Hematopoietic multipotent progenitor cell treated with erythropoietin and hydrocortisone succinate and interleukin-3 and kit ligand, for 15 days (in vitro differentiated cells): ENCODE measurements at regions not wholly inside any gene's neighbourhood (a gene's known extent, or its start where the extent isn't known, plus 50 kb on each side); places are given as distances from the start of the nearest gene placed in this dataset.
"Not testable (repeated sequence)": the region's sequence is repeated elsewhere in the genome, so short reads cannot be mapped to it uniquely, and the experiment has no call there.

Experiments
- DNase-seq: peaks from one replicate; pipeline ENCODE4 v3.0.0-alpha.2; 2015; ENCODE audit warnings: low spot score

- no peak for DNase-seq
Measured at GRCh38 chr9:78971540-78971939, 600.2 kb upstream of the TLE4 start.

GRCh38 chr9:78972303-78972999, 599.3 kb upstream of the TLE4 start:
- DNase-seq = no peak

- DNase-seq = no peak
Measured at GRCh38 chr9:78973907-78974306, 597.9 kb upstream of the TLE4 start.

- DNase-seq = no peak
Measured at GRCh38 chr9:78982849-78983248, 588.9 kb upstream of the TLE4 start.

GRCh38 chr9:78985084-78985738, 586.6 kb upstream of the TLE4 start:
- DNase-seq = no peak

GRCh38 chr9:78986446-78986845, 585.3 kb upstream of the TLE4 start:
- no peak for DNase-seq

- no peak for DNase-seq
Measured at GRCh38 chr9:78989031-78989658, 582.6 kb upstream of the TLE4 start.

- DNase-seq = no peak
Measured at GRCh38 chr9:78994471-78994870, 577.3 kb upstream of the TLE4 start.

GRCh38 chr9:78994974-78995373, 576.8 kb upstream of the TLE4 start:
- DNase-seq = not testable (repeated sequence)

GRCh38 chr9:78997296-78997695, 574.5 kb upstream of the TLE4 start:
- DNase-seq = no peak

- DNase-seq = no peak
Measured at GRCh38 chr9:79000230-79001002, 571.3 kb upstream of the TLE4 start.

- no peak for DNase-seq
Measured at GRCh38 chr9:79001012-79001411, 570.8 kb upstream of the TLE4 start.

GRCh38 chr9:79003514-79003913, 568.3 kb upstream of the TLE4 start:
- no peak for DNase-seq

- no peak for DNase-seq
Measured at GRCh38 chr9:79004032-79004431, 567.7 kb upstream of the TLE4 start.

- no peak for DNase-seq
Measured at GRCh38 chr9:79006546-79006945, 565.2 kb upstream of the TLE4 start.

GRCh38 chr9:79007701-79008483, 563.9 kb upstream of the TLE4 start:
- DNase-seq = no peak

- no peak for DNase-seq
Measured at GRCh38 chr9:79008916-79009315, 562.8 kb upstream of the TLE4 start.

- no peak for DNase-seq
Measured at GRCh38 chr9:79011461-79011860, 560.3 kb upstream of the TLE4 start.

GRCh38 chr9:79012561-79012960, 559.2 kb upstream of the TLE4 start:
- DNase-seq = no peak

- no peak for DNase-seq
Measured at GRCh38 chr9:79013715-79014610, 557.8 kb upstream of the TLE4 start.
